A673 (cell line): ENCODE measurements at regions not wholly inside any gene's neighbourhood (a gene's known extent, or its start where the extent isn't known, plus 50 kb on each side); places are given as distances from the start of the nearest gene placed in this dataset.

ENCODE experiments used
- CTCF ChIP-seq: fragments of 300-800, 200-600 bp; sonication (generic); conservative IDR thresholded peaks from 2 replicates; pipeline ENCODE4 v1.5.1; 2017; ENCODE audit warnings: low read depth, mild to moderate bottlenecking, antibody characterized with exemption, low read length, moderate library complexity, mixed read lengths
- EZH2 ChIP-seq: fragments of 200-600 bp; sonication (generic); IDR thresholded peaks from 2 replicates; pipeline ENCODE4 v1.6.1; 2017; ENCODE audit warnings: borderline replicate concordance, low read depth, mild to moderate bottlenecking, mixed read lengths, antibody characterized with exemption, low read length; ENCODE audit not compliant: poor library complexity, severe bottlenecking

GRCh38 chr2:4972472-4972871 is 719.7 kb upstream of the SOX11 start:
- TF ChIP-seq CTCF (no peak), EZH2 (no peak)
